A204.1 (cell line): ENCODE measurements at regions not wholly inside any gene's neighbourhood (a gene's known extent, or its start where the extent isn't known, plus 50 kb on each side); places are given as distances from the start of the nearest gene placed in this dataset.

Experiments
- FAIRE-seq: peaks from 2 replicates; lab custom pipeline; 2012; peaks lifted over from hg19 to GRCh38; lab: Jason Lieb, UNC

GRCh38 chr4:176843710-176844109 lies 51.0 kb upstream of the VEGFC start:
- FAIRE-seq = no peak

GRCh38 chr4:176844448-176844847 lies 51.7 kb upstream of the VEGFC start:
- FAIRE-seq = no peak

- no peak for FAIRE-seq
Observed at GRCh38 chr4:176845636-176846035, 52.9 kb upstream of the VEGFC start.

GRCh38 chr4:176849076-176849475 lies 56.4 kb upstream of the VEGFC start:
- no peak for FAIRE-seq

- no peak for FAIRE-seq
Observed at GRCh38 chr4:176850436-176850835, 57.7 kb upstream of the VEGFC start.

GRCh38 chr4:176856421-176856820 lies 63.7 kb upstream of the VEGFC start:
- FAIRE-seq = no peak

- FAIRE-seq = no peak
Observed at GRCh38 chr4:176858839-176859238, 66.1 kb upstream of the VEGFC start.

GRCh38 chr4:176864238-176864637 lies 71.5 kb upstream of the VEGFC start:
- no peak for FAIRE-seq

GRCh38 chr4:176868676-176869075 lies 76.0 kb upstream of the VEGFC start:
- no peak for FAIRE-seq

- no peak for FAIRE-seq
Observed at GRCh38 chr4:176872461-176872860, 79.7 kb upstream of the VEGFC start.

GRCh38 chr4:176874721-176875445 lies 82.2 kb upstream of the VEGFC start:
- FAIRE-seq = no peak

- FAIRE-seq = no peak
Observed at GRCh38 chr4:176875446-176875930, 82.8 kb upstream of the VEGFC start.

- FAIRE-seq = no peak
Observed at GRCh38 chr4:176879380-176880116, 86.8 kb upstream of the VEGFC start.

- no peak for FAIRE-seq
Observed at GRCh38 chr4:176882206-176882605, 89.5 kb upstream of the VEGFC start.

- no peak for FAIRE-seq
Observed at GRCh38 chr4:176883108-176883550, 90.4 kb upstream of the VEGFC start.

- no peak for FAIRE-seq
Observed at GRCh38 chr4:176883681-176884418, 91.1 kb upstream of the VEGFC start.

- FAIRE-seq = no peak
Observed at GRCh38 chr4:176885224-176885623, 92.5 kb upstream of the VEGFC start.

GRCh38 chr4:176886135-176886534 lies 93.4 kb upstream of the VEGFC start:
- FAIRE-seq = no peak

- FAIRE-seq = no peak
Observed at GRCh38 chr4:176889776-176890175, 97.1 kb upstream of the VEGFC start.

- FAIRE-seq = no peak
Observed at GRCh38 chr4:176894498-176894897, 101.8 kb upstream of the VEGFC start.

- FAIRE-seq = no peak
Observed at GRCh38 chr4:176896211-176896610, 103.5 kb upstream of the VEGFC start.

- no peak for FAIRE-seq
Observed at GRCh38 chr4:176897226-176897625, 104.5 kb upstream of the VEGFC start.

- FAIRE-seq = no peak
Observed at GRCh38 chr4:176898791-176899190, 106.1 kb upstream of the VEGFC start.
